Esophagus muscularis mucosa (tissue), 4 donors: ENCODE measurements at regions not wholly inside any gene's neighbourhood (a gene's known extent, or its start where the extent isn't known, plus 50 kb on each side); places are given as distances from the start of the nearest gene placed in this dataset.

Experiments
- DNase-seq: peaks from one replicate; pipeline ENCODE4 v3.0.0-alpha.2; 2017; ENCODE audit errors: extremely low spot score
- H3K27ac ChIP-seq, 4 donors: fragments of 200-600 bp; sonication (generic); replicated peaks in 1 of 4; 1 replicate in 3 of 4; 2 replicates in 1 of 4; pipeline ENCODE4 v1.5.1; 2016 to 2019; ENCODE audit warnings: mild to moderate bottlenecking in 1 of 4
- H3K27me3 ChIP-seq, 4 donors: fragments of 200-600 bp; sonication (generic); one replicate each; pipeline versions ENCODE4 v1.5.1 to v1.6.0; 2016 to 2019
- H3K36me3 ChIP-seq, 4 donors: fragments of 200-600 bp; sonication (generic); one replicate each; pipeline ENCODE4 v1.5.1; 2016 to 2019
- H3K4me1 ChIP-seq, 4 donors: fragments of 200-600 bp; sonication (generic); one replicate each; pipeline ENCODE4 v1.5.1; 2016 to 2019
- H3K4me3 ChIP-seq, 4 donors: fragments of 200-600 bp; sonication (generic); 1 replicate in 2 of 4; 2 replicates in 2 of 4; pipeline ENCODE4 v1.5.1; 2016 to 2019; ENCODE audit warnings: mild to moderate bottlenecking in 4 of 4, moderate library complexity in 1 of 4
- H3K9me3 ChIP-seq, 4 donors: fragments of 200-600 bp; sonication (generic); 1 replicate in 3 of 4; 2 replicates in 1 of 4; pipeline ENCODE4 v1.5.1; 2016 to 2019
- CTCF ChIP-seq, 3 experiments: fragments of 200-600 bp in 2 of 3; fragments of 450-650 bp in 1 of 3; sonication (generic) in 2 of 3; IDR thresholded peaks; one replicate each; pipeline ENCODE4 v1.5.1; 2017 to 2019; ENCODE audit warnings: antibody characterized with exemption in 3 of 3, mild to moderate bottlenecking in 2 of 3, moderate library complexity in 1 of 3
- EP300 ChIP-seq: sonication (generic); formaldehyde crosslinking; IDR thresholded peaks from one replicate; pipeline ENCODE4 v1.6.1; 2017; ENCODE audit warnings: antibody characterized with exemption
- POLR2A ChIP-seq: fragments of 450-650 bp; IDR thresholded peaks from one replicate; pipeline ENCODE4 v1.6.1; 2017; ENCODE audit warnings: antibody characterized with exemption, moderate library complexity, mild to moderate bottlenecking, low read depth
- POLR2AphosphoS5 ChIP-seq, 2 donors: sonication (generic); formaldehyde crosslinking; IDR thresholded peaks; one replicate each; pipeline ENCODE4 v1.6.1; 2017; ENCODE audit warnings: antibody characterized with exemption in 2 of 2
- WGBS: methylation state at CpG from one replicate; pipeline ENCODE4 v1.1.5; 2018; 5-methylcytosine and 5-hydroxymethylcytosine counted together
- intact Hi-C: fragments of 100-400 bp; cut with DNase I; formaldehyde crosslinking; loops from one replicate; pipeline ENCODE4 v1.15.1; 2023

- no peak for DNase-seq
- H3K27me3 ChIP-seq = no peaks in the 10 kb centered on the region
- H3K36me3 ChIP-seq = no peaks in the 10 kb centered on the region
- no peaks in the 10 kb centered on the region for H3K9me3 ChIP-seq
- H3K27ac ChIP-seq = peak overlapping the region; percentile 35 to 67 (median 52)
- no peak for TF ChIP-seq EP300
- TF ChIP-seq POLR2A = no peak
- no peak for TF ChIP-seq POLR2AphosphoS5 (IDR thresholded peaks at IDR 0.05)
- TF ChIP-seq CTCF (IDR thresholded peaks at IDR 0.05) = no peak
- H3K4me3 ChIP-seq = no peak overlapping the region
- WGBS = 66% methylated on average over 8 of the region's 8 CpGs
- peaks cover 19 to 48% (median 37%) of the 10 kb centered on the region in 4 donors for H3K4me1 ChIP-seq
- intact Hi-C loops = loop anchor here (10.0 kb wide), 1 partner anchor 182 kb away; no protein-coding TSS in a partner anchor
Observed at GRCh38 chr18:7456376-7456775, 110.7 kb upstream of the PTPRM start.

- TF ChIP-seq POLR2A (no peak), EP300 (no peak), CTCF (IDR thresholded peaks at IDR 0.05) (no peak), POLR2AphosphoS5 (IDR thresholded peaks at IDR 0.05) (no peak)
- 88% methylated on average over 6 of the region's 6 CpGs for whole genome bisulfite sequencing
- H3K27me3 ChIP-seq = no peaks in the 10 kb centered on the region
- intact Hi-C loops = loop anchor here (10.0 kb wide), 1 partner anchor 182 kb away; no protein-coding TSS in a partner anchor
- peak overlapping the region in 1 of 4 donors; percentile 22 for H3K27ac ChIP-seq
- peaks cover 19 to 54% (median 41%) of the 10 kb centered on the region in 4 donors for H3K4me1 ChIP-seq
- no peak for DNase-seq
- no peak overlapping the region for H3K4me3 ChIP-seq
- H3K9me3 ChIP-seq = no peaks in the 10 kb centered on the region
- H3K36me3 ChIP-seq = no peaks in the 10 kb centered on the region
Observed at GRCh38 chr18:7457262-7457661, 109.9 kb upstream of the PTPRM start.

GRCh38 chr18:7458884-7459283 lies 108.2 kb upstream of the PTPRM start:
- H3K27ac ChIP-seq = peak overlapping the region; percentile 82 to 89 (median 84)
- H3K9me3 ChIP-seq = no peaks in the 10 kb centered on the region
- DNase-seq = no peak
- H3K27me3 ChIP-seq = no peaks in the 10 kb centered on the region
- H3K36me3 ChIP-seq = no peaks in the 10 kb centered on the region
- 63% methylated on average over 1 of the region's 1 CpG for WGBS
- TF ChIP-seq CTCF (IDR thresholded peaks at IDR 0.05) (no peak), EP300 (no peak), POLR2A (no peak), POLR2AphosphoS5 (IDR thresholded peaks at IDR 0.05) (no peak)
- H3K4me3 ChIP-seq = no peak overlapping the region
- intact Hi-C loops = loop anchor here (10.0 kb wide), 1 partner anchor 184 kb away; no protein-coding TSS in a partner anchor
- H3K4me1 ChIP-seq = peaks cover 28 to 70% (median 57%) of the 10 kb centered on the region in 4 donors

- H3K27me3 ChIP-seq = no peaks in the 10 kb centered on the region
- intact Hi-C loops = loop anchor here (10.0 kb wide), 1 partner anchor 185 kb away; no protein-coding TSS in a partner anchor
- 60% methylated on average over 25 of the region's 25 CpGs for WGBS
- H3K27ac ChIP-seq = peak overlapping the region; percentile 82 to 89 (median 84)
- H3K9me3 ChIP-seq = no peaks in the 10 kb centered on the region
- H3K4me1 ChIP-seq = peaks cover 31 to 83% (median 68%) of the 10 kb centered on the region in 4 donors
- peak overlapping the region; percentile 29 to 47 (median 38) for H3K4me3 ChIP-seq
- DNase-seq = no peak
- H3K36me3 ChIP-seq = no peaks in the 10 kb centered on the region
- no peak for TF ChIP-seq POLR2AphosphoS5 (IDR thresholded peaks at IDR 0.05)
- no peak for TF ChIP-seq CTCF (IDR thresholded peaks at IDR 0.05)
- TF ChIP-seq EP300 = no peak
- no peak for TF ChIP-seq POLR2A
Observed at GRCh38 chr18:7459851-7460770, 107.0 kb upstream of the PTPRM start.
